Activated T-cell treated with anti-CD3 and anti-CD28 coated beads, Interleukin-2, amount 50 U/mL, for 4 hours (primary cell): ENCODE measurements at regions not wholly inside any gene's neighbourhood (a gene's known extent, or its start where the extent isn't known, plus 50 kb on each side); places are given as distances from the start of the nearest gene placed in this dataset.

Source experiments
- ATAC-seq, 2 donors: fragments of 200-7000 bp; cut with Tn5 transposase; one replicate each; pipeline ENCODE4 v1.10.0; 2021
- DNase-seq: peaks from one replicate; pipeline ENCODE4 v3.0.0-alpha.2; 2020
- H3K27me3 Mint-ChIP-seq: one replicate; pipeline ENCODE4 v1.8.0; 2021; ENCODE audit warnings: low read depth, mixed read lengths
- H3K36me3 Mint-ChIP-seq: one replicate; pipeline ENCODE4 v1.8.0; 2022; ENCODE audit warnings: mixed read lengths; ENCODE audit not compliant: insufficient read depth
- H3K4me1 Mint-ChIP-seq: one replicate; pipeline ENCODE4 v1.8.0; 2021; ENCODE audit warnings: low read depth, mixed read lengths
- H3K4me3 Mint-ChIP-seq: one replicate; pipeline ENCODE4 v1.8.0; 2021; ENCODE audit warnings: mild to moderate bottlenecking, moderate library complexity, mixed read lengths
- H3K9me3 Mint-ChIP-seq: one replicate; pipeline ENCODE4 v1.8.0; 2021; ENCODE audit warnings: mixed read lengths

DNA sequence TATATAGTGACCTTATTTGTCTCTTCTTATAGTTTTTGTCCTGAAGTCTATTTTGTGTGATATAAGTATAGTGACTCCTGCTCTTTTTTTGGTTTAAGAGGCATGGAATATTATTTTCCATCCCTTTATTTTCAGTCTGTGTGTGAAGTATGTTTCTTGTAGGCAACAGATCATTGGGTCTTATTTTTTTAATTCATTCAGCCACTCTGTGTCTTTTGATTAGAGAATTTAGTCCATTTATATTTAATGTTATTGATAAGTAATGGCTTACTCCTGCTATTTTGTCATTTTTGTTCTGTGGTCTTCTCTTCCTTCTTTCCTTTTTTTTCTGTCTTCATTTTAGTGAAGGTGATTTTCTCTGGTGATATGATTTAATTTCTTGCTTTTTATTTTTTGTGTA lies 51.4 kb upstream of the TOP1 start:
- DNase-seq, result no peak
- Mint-ChIP-seq H3K27me3 (peaks cover 16% of the 10 kb centered on the region), H3K36me3 (peaks cover 8% of the 10 kb centered on the region), H3K4me3 (no peak overlapping the region), H3K4me1 (no peaks in the 10 kb centered on the region), H3K9me3 (peaks cover 20% of the 10 kb centered on the region)
- ATAC-seq, result no peak

DNA sequence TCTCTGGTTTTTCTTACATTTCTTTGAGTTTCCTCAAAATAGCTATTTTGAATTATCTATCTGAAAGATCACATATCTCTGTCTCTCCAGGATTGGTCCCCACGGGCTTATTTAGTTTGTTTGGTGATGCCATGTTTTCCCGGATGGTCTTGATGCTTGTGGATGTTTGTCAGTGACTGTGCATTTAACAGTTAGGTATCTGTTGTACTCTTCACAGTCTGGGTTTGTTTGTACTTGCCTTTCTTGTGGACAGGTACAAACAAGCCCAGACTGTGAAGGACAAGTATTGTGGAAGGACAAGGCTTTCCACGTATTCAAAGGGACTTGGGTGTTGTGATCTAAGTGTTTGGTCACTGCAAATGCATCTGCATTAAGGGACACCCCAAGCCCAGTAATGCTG lies 49.9 kb upstream of the TOP1 start:
- DNase-seq, result no peak
- H3K36me3 Mint-ChIP-seq, result peaks cover 8% of the 10 kb centered on the region
- H3K27me3 Mint-ChIP-seq, result peaks cover 16% of the 10 kb centered on the region
- ATAC-seq, result no peak
- peaks cover 20% of the 10 kb centered on the region for H3K9me3 Mint-ChIP-seq
- no peak overlapping the region for H3K4me3 Mint-ChIP-seq
- no peaks in the 10 kb centered on the region for H3K4me1 Mint-ChIP-seq
